Upper lobe of left lung (tissue), 4 donors: ENCODE measurements at regions not wholly inside any gene's neighbourhood (a gene's known extent, or its start where the extent isn't known, plus 50 kb on each side); places are given as distances from the start of the nearest gene placed in this dataset.

Source experiments
- CTCF ChIP-seq, 6 experiments: fragments of 450-650 bp in 4 of 6; fragments of 200-600 bp in 2 of 6; sonication (generic) in 2 of 6; IDR thresholded peaks; one replicate each; pipeline ENCODE4 v1.5.1; 2016 to 2019; ENCODE audit warnings: antibody characterized with exemption in 6 of 6
- POLR2AphosphoS5 ChIP-seq, 2 donors: sonication (generic); formaldehyde crosslinking; IDR thresholded peaks; one replicate each; pipeline ENCODE4 v1.5.1; 2017; ENCODE audit warnings: antibody characterized with exemption in 2 of 2

GRCh38 chr7:45451342-45452035 lies 122.7 kb upstream of the ADCY1 start:
- TF ChIP-seq CTCF (IDR thresholded peaks at IDR 0.05) (no peak), POLR2AphosphoS5 (IDR thresholded peaks at IDR 0.05) (no peak)
